Neuronal stem cell (in vitro differentiated cells): ENCODE measurements at regions not wholly inside any gene's neighbourhood (a gene's known extent, or its start where the extent isn't known, plus 50 kb on each side); places are given as distances from the start of the nearest gene placed in this dataset.

Source experiments
- DNase-seq: peaks from one replicate; pipeline ENCODE4 v3.0.0-alpha.2; 2013; ENCODE audit warnings: low spot score
- H2AFZ ChIP-seq: one replicate; pipeline ENCODE4 v1.6.1; 2013; ENCODE audit warnings: mild to moderate bottlenecking, low read length, inconsistent platforms
- H2AK5ac ChIP-seq: 2 replicates; pipeline ENCODE4 v1.6.1; 2013; ENCODE audit warnings: low read depth, mild to moderate bottlenecking, inconsistent platforms, low read length, moderate library complexity, mixed read lengths
- H2BK120ac ChIP-seq: 2 replicates; pipeline ENCODE4 v1.6.1; 2013; ENCODE audit warnings: low read depth, mild to moderate bottlenecking, inconsistent platforms, low read length, moderate library complexity, mixed read lengths
- H2BK12ac ChIP-seq: one replicate; pipeline ENCODE4 v1.6.1; 2013; ENCODE audit warnings: low read length, inconsistent platforms
- H2BK15ac ChIP-seq: 2 replicates; pipeline ENCODE4 v1.6.1; 2013; ENCODE audit warnings: mild to moderate bottlenecking, low read length, inconsistent platforms, mixed read lengths
- H2BK5ac ChIP-seq: one replicate; pipeline ENCODE4 v1.6.1; 2013; ENCODE audit warnings: inconsistent platforms, mild to moderate bottlenecking, low read length, moderate library complexity
- H3K14ac ChIP-seq: one replicate; pipeline ENCODE4 v1.6.1; 2013; ENCODE audit warnings: low read length, inconsistent platforms
- H3K18ac ChIP-seq: 2 replicates; pipeline ENCODE4 v1.6.1; 2013; ENCODE audit warnings: low read length, inconsistent platforms
- H3K23ac ChIP-seq: 2 replicates; pipeline ENCODE4 v1.6.1; 2013; ENCODE audit warnings: low read depth, mild to moderate bottlenecking, mixed read lengths, low read length, inconsistent platforms; ENCODE audit not compliant: poor library complexity
- H3K27ac ChIP-seq: replicated peaks from 3 replicates; pipeline ENCODE4 v1.5.1; 2013; ENCODE audit warnings: low read length, inconsistent platforms
- H3K27me3 ChIP-seq, 3 experiments: 2 replicates each; pipeline ENCODE4 v1.6.1; 2013; ENCODE audit warnings: low read length in 3 of 3, mild to moderate bottlenecking in 2 of 3, inconsistent platforms in 1 of 3, low read depth in 1 of 3, mixed read lengths in 1 of 3, moderate library complexity in 1 of 3; ENCODE audit not compliant: control insufficient read depth in 3 of 3, insufficient read depth in 3 of 3
- H3K36me3 ChIP-seq, 2 donors: replicated peaks in 1 of 2; 2 replicates each; pipeline ENCODE4 v1.6.1; 2013; ENCODE audit warnings: low read length in 2 of 2; ENCODE audit not compliant: control insufficient read depth in 2 of 2, insufficient read depth in 2 of 2
- H3K4ac ChIP-seq: 2 replicates; pipeline ENCODE4 v1.6.1; 2013; ENCODE audit warnings: inconsistent platforms, mild to moderate bottlenecking, low read length, moderate library complexity
- H3K4me1 ChIP-seq, 2 donors: 1 replicate in 1 of 2; 2 replicates in 1 of 2; pipeline ENCODE4 v1.6.1; 2013; ENCODE audit warnings: low read length in 2 of 2, low read depth in 1 of 2; ENCODE audit not compliant: control insufficient read depth in 2 of 2, insufficient read depth in 1 of 2
- H3K4me2 ChIP-seq: one replicate; pipeline ENCODE4 v1.6.1; 2013; ENCODE audit warnings: mild to moderate bottlenecking, low read length, inconsistent platforms; ENCODE audit not compliant: insufficient read depth, poor library complexity, severe bottlenecking
- H3K4me3 ChIP-seq, 2 donors: 2 replicates each; pipeline ENCODE4 v1.5.1; 2013; ENCODE audit warnings: low read length in 2 of 2, mild to moderate bottlenecking in 2 of 2, inconsistent platforms in 1 of 2, moderate library complexity in 1 of 2
- H3K79me1 ChIP-seq: one replicate; pipeline ENCODE4 v1.6.1; 2013; ENCODE audit warnings: low read depth, mild to moderate bottlenecking, inconsistent platforms, low read length, moderate library complexity
- H3K9ac ChIP-seq: one replicate; pipeline ENCODE4 v1.6.1; 2013; ENCODE audit warnings: mild to moderate bottlenecking, low read depth, low read length, inconsistent platforms; ENCODE audit not compliant: poor library complexity
- H3K9me3 ChIP-seq, 2 donors: replicated peaks in 1 of 2; 2 replicates each; pipeline versions ENCODE3 to v1.6.1; 2013; ENCODE audit warnings: low read length in 2 of 2, mild to moderate bottlenecking in 2 of 2, inconsistent platforms in 1 of 2, low read depth in 1 of 2, mixed read lengths in 1 of 2, moderate library complexity in 1 of 2; ENCODE audit not compliant: control insufficient read depth in 2 of 2, insufficient read depth in 1 of 2
- H4K8ac ChIP-seq: one replicate; pipeline ENCODE4 v1.6.1; 2013; ENCODE audit warnings: low read depth, mild to moderate bottlenecking, inconsistent platforms, low read length, moderate library complexity
- H4K91ac ChIP-seq: one replicate; pipeline ENCODE4 v1.6.1; 2013; ENCODE audit warnings: low read length, low read depth, mild to moderate bottlenecking, inconsistent platforms; ENCODE audit not compliant: poor library complexity
- WGBS, 2 donors: extraction: QIAGEN DNeasy Blood & Tissue Kit; methylation state at CpG; one replicate each; pipeline ENCODE4 v1.1.7; 2013; ENCODE audit warnings: missing lambda C conversion rate in 2 of 2, mixed read lengths in 1 of 2; ENCODE audit not compliant: insufficient read length in 2 of 2, insufficient replicate concordance in 1 of 2; ENCODE audit errors: extremely low coverage in 2 of 2; 5-methylcytosine and 5-hydroxymethylcytosine counted together

- Histone ChIP-seq H4K8ac (no peak overlapping the region), H2BK12ac (no peak overlapping the region)
- no CpG with 5 or more reads among the region's 5 CpGs for WGBS, 2 donors
Measured at GRCh38 chr15:75143738-75144334, 57.8 kb upstream of the C15orf39 start.

GRCh38 chr15:75145027-75145841 is 56.4 kb upstream of the C15orf39 start:
- Histone ChIP-seq H2AFZ (no peak overlapping the region), H3K9me3 (peaks cover 26 to 27% of the 10 kb centered on the region in 2 donors), H3K79me1 (peaks cover 7% of the 10 kb centered on the region), H2BK12ac (no peak overlapping the region), H3K9ac (no peak overlapping the region), H2BK120ac (no peak overlapping the region), H3K27me3 (no peaks in the 10 kb centered on the region), H3K27ac (no peak overlapping the region), H3K36me3 (no peaks in the 10 kb centered on the region), H2BK15ac (no peak overlapping the region), H3K4me3 (no peak overlapping the region), H3K18ac (no peak overlapping the region), H2AK5ac (peak overlapping the region; percentile 68), H3K4me1 (no peaks in the 10 kb centered on the region), H4K8ac (no peak overlapping the region), H4K91ac (no peak overlapping the region), H3K4me2 (no peak overlapping the region), H2BK5ac (no peak overlapping the region), H3K23ac (peak overlapping the region; percentile 55), H3K4ac (no peak overlapping the region), H3K14ac (no peak overlapping the region)
- no CpG with 5 or more reads among the region's 7 CpGs for WGBS, 2 donors
- DNase-seq, result no peak

More at GRCh38 chr15:75143738-75144334, 57.8 kb upstream of the C15orf39 start:
- no peak overlapping the region for H3K4ac ChIP-seq
- H2AFZ ChIP-seq, result no peak overlapping the region
- DNase-seq, result no peak
- no peaks in the 10 kb centered on the region for H3K27me3 ChIP-seq
- H3K9ac ChIP-seq, result peak overlapping the region; percentile 77
- no peak overlapping the region for H3K18ac ChIP-seq
- no peak overlapping the region for H2AK5ac ChIP-seq
- no peak overlapping the region for H2BK15ac ChIP-seq
- no peak overlapping the region for H2BK120ac ChIP-seq
- no peak overlapping the region for H3K27ac ChIP-seq
- no peaks in the 10 kb centered on the region for H3K36me3 ChIP-seq
- peaks cover 7% of the 10 kb centered on the region for H3K79me1 ChIP-seq
- H4K91ac ChIP-seq, result no peak overlapping the region
- no peak overlapping the region for H3K4me2 ChIP-seq
- H3K4me1 ChIP-seq, result peaks cover 0 to 2% of the 10 kb centered on the region in 2 donors
- no peak overlapping the region for H2BK5ac ChIP-seq
- H3K9me3 ChIP-seq, result peaks cover 26 to 29% of the 10 kb centered on the region in 2 donors
- H3K14ac ChIP-seq, result no peak overlapping the region
- H3K23ac ChIP-seq, result no peak overlapping the region
- peak overlapping the region in 1 of 2 donors; percentile 2 for H3K4me3 ChIP-seq

GRCh38 chr15:75148280-75148679 is 53.4 kb upstream of the C15orf39 start:
- no peak for DNase-seq
- Histone ChIP-seq H2AK5ac (no peak overlapping the region), H2BK12ac (no peak overlapping the region), H4K91ac (no peak overlapping the region), H3K9ac (no peak overlapping the region), H2BK15ac (no peak overlapping the region), H3K14ac (no peak overlapping the region), H3K4ac (no peak overlapping the region), H3K79me1 (peaks cover 7% of the 10 kb centered on the region), H3K4me2 (no peak overlapping the region), H3K9me3 (peaks cover 11 to 17% of the 10 kb centered on the region in 2 donors), H4K8ac (no peak overlapping the region), H2BK5ac (no peak overlapping the region), H3K27ac (no peak overlapping the region), H3K18ac (no peak overlapping the region), H3K36me3 (no peaks in the 10 kb centered on the region), H3K4me1 (no peaks in the 10 kb centered on the region), H2BK120ac (no peak overlapping the region), H3K4me3 (no peak overlapping the region), H2AFZ (no peak overlapping the region), H3K23ac (no peak overlapping the region), H3K27me3 (no peaks in the 10 kb centered on the region)
- no CpG with 5 or more reads among the region's 2 CpGs for WGBS, 2 donors
